GM18909 (cell line): ENCODE measurements at regions not wholly inside any gene's neighbourhood (a gene's known extent, or its start where the extent isn't known, plus 50 kb on each side); places are given as distances from the start of the nearest gene placed in this dataset.
A peak's percentile ranks its signal among the peaks of the same experiment; 100 is the strongest.
"Not testable (repeated sequence)": the region's sequence is repeated elsewhere in the genome, so short reads cannot be mapped to it uniquely, and the experiment has no call there.

Source experiments
- ATAC-seq: cut with Tn5 transposase; IDR thresholded peaks from one replicate; pipeline ENCODE4 v1.9.1; 2021; ENCODE audit warnings: mild to moderate bottlenecking; ENCODE audit not compliant: unreplicated experiment, poor library complexity

- no peak for ATAC-seq
Measured at GRCh38 chr6:112457886-112458285, 110.8 kb downstream of the RFPL4B start.

DNA sequence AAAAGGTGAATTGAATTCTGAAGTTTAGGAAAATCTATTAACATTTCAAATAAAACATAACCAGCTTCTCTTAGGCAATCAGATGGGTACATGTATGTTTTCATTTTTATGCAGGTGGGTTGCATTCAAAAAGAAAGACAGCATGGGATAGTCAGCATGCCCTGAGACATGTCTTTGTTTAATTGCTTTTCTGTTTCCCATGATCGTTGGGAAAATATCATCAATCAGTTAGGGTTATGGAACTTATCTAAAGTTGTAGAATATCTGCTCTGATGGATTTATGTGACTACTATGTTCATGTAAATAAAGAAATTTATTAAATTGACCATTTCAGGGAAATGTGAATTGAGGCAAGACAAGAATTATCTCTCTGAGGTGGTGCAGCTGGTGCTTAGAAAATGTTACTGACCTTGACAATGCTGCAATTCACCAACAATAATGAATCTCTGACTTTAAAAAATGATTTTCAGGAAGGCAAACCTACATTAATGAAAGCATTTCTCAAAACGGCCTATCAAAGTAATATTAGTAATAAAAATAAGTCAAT lies 112.7 kb downstream of the RFPL4B start:
- ATAC-seq, result no peak

DNA sequence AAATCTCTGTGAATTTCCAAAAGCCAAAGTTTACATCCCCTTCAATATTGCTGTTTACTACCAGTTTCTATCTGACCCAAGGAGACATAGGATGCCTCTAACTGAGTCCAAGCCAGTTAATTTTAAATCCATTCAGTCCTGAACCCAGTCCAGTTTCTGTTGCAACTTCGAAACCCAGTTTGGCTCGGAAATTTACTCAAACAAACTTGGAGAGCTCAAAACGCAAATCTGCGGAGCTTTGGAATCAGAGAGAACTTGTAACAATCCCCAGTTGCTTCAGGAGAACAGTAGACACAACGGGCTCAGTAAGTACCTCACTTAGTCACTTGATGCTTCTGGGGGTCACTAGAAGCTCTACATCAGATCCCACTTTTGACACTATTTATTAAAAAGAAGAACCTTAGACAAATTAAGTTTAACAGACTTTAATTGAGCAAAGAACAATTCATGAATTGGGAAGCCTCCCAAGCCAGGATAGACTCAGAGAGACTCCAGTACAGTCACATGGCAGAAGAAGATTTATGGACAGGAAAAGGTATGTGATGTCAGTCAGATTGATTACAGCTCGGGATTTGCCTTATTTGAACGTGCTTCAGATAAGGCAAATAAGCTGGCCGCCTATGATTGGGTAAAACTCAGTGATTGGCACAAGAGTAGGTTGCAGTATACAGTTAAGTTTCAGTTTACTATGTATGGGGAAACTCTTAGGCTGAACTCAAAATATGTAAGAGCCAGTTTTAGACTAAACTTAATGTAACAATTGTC lies 118.0 kb downstream of the RFPL4B start:
- ATAC-seq, result no peak

GRCh38 chr6:112466373-112467151 lies 119.4 kb downstream of the RFPL4B start:
- ATAC-seq, result peak; percentile 77

- ATAC-seq, result no peak
Measured at GRCh38 chr6:112468359-112468758, 121.2 kb downstream of the RFPL4B start.

DNA sequence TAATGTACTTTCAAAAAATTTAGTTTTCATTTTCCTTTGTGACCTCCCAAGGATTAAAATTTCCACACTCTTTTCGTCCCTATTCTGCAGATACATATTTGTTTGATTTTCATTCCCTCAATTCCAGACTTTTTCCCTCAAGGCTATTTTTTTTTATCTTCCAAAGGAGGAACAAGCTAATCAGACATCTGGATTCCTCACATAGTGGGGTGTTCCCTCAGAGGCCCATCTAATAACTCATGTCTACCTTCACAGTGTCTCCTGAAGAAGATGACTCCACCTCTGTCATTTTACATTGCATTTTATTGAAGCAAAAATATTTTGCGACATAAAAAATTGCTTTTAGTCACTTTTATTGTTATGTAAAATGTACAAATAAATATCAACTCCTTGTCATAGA lies 122.2 kb downstream of the RFPL4B start:
- ATAC-seq, result no peak

DNA sequence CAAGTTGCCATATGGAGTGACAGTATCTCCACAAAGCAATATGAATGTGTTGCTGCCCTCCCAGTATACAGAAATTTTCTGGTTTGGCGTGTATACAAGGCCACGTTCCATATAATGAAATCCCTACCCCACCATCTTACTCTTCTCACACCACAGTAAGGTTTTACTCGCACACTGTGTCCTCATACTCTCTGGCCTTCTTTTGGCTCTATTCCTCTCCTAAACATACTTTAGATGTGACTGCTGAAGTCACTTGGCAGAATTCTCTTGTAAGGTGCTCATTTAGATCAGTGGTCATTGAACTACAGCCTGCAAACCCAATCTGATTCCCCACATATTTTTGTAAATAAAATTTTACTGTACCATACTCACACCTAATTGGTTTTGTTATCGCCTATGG lies 123.2 kb downstream of the RFPL4B start:
- ATAC-seq, result no peak

- no peak for ATAC-seq
Measured at GRCh38 chr6:112470950-112471349, 123.8 kb downstream of the RFPL4B start.

DNA sequence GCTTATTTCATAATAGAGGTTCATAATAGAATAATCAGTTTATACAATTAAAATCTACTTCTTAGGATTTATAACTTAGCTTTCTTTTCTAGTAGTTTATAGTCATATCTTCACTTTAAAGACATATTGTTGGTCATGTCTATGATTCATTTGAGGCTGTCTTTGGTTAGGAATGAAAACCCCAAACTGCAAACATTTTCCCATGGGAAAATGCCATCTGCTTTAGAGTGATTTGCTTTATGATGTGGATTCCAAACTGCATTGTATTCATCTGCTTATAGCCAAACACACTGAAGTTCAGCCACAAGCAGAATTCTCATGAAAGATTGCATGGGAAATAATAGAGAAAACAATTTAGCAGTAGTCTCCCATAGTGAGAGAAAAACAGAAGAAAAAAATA lies 128.0 kb downstream of the RFPL4B start:
- ATAC-seq, result no peak

DNA sequence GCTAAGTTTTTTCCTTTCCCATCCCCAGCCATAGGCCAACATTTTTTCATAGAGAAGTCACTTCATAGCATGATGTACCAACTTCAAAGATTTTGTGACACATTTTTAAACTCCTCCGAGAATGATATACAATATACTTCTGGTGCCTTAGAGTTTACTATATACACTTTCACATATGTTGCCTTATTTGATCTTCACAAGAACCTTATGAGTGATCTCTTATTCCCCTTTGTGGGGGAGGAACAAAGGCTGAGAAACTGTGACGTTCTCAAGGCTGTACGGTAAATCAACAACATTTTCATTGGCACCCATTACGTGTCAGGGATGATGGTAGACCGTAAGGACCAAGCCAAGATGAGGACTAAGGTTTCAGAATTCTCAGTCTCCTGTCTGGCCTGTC lies 130.0 kb downstream of the RFPL4B start:
- no peak for ATAC-seq

DNA sequence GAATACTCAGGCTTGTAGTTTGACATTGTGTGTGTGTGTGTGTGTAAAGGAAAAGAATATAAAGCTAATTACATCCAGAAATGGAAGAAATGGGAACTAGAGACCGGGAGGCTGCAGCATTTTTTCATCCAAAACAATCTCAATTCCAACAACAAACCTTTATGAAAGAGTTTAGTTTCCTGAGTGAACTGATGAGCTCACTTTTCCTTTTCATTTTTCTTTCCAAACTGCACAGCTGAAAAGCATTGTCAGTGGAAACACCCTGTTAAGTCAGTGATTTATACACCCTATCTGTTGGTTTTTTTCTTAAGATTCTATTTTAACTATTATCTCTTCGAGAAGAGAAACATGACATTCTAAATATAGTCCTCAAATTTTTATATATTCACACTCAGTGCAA lies 130.9 kb downstream of the RFPL4B start:
- no peak for ATAC-seq

DNA sequence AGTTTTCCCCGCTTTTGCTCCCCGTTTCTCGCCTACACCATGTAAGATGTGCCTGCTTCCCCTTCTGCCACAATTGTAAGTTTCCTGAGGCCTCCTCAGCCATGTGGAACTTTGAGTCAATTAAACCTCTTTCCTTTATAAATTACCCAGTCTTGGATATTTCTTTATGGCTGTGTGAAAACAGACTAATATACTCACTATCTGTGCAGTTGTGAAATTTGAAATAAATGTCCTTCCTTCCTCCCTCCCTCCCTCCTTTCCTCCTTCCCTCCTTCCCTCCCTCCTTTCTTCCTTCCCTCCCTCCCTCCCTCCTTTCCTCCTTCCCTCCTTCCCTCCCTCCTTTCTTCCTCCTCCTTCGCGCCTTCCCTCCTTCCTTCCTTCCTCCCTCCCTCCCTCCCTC lies 132.8 kb downstream of the RFPL4B start:
- not testable (repeated sequence) for ATAC-seq

- ATAC-seq, result no peak
Measured at GRCh38 chr6:112480553-112480952, 133.4 kb downstream of the RFPL4B start.

DNA sequence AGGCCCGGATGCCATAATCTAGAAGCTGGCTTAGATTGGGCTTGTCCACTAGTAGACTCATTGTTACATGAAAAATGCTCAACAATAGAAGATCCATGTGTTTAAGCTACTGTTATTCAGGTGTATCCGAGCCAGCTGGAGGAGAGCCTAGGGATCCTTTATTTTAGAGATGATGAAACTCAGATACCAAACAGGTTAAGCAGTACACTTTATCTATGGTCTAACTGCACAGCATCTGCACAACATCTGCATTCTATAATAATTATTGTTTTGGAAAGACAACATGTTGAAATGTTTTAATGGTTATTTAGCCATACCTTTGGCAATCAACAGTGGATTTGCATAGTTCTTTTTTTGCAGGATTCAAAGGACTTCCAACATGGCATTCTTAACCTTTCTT lies 134.1 kb downstream of the RFPL4B start:
- no peak for ATAC-seq

- no peak for ATAC-seq
Measured at GRCh38 chr6:112482373-112482772, 135.2 kb downstream of the RFPL4B start.

DNA sequence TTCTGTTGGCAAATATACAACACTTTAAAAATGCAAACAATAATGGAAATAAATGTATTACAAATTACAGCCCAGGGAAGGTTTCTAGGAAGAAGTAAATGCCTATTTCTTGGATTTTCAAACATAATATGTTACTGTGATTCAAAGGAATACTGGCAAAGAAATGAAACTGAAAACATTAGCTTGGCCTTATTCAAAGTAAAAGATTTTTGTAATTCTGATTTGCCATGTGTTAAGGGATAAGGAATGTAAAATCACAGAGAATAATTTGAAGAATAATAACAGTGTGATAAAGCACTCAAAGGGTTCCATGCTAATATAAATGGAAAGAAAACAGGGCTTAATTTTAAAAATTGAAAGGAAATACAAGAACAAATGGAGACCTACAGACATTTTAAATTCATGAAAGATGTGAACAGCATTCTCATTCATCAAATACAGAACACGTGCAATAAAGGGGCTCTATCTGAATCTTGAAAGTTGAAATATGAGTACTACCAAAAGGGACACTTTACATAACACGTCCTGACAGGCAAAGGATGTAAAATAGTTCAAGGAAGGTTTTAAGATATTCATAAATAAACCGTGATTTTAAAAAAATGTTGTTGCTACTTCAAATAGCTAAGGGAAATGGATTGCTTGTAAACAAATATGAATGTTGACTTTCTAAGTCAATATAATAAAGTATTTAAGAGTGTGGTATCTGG lies 138.1 kb downstream of the RFPL4B start:
- ATAC-seq, result no peak

DNA sequence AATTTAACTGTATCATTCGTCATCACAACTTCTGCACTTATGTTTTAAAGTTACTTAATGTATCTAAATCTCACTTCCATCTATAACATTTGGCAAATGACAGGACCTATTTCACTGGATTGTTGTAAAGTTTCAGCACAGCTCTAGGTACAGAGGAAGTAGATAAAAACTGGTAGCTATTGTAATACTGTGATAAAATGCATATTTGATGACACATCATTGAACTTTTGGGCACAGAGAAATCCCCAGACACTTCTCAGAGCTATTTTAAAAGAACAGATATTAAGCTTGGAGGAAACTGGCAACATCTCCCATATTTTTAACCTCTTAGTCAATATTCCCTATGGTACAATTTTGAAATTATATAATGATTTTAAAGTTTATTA lies 138.7 kb downstream of the RFPL4B start:
- no peak for ATAC-seq

DNA sequence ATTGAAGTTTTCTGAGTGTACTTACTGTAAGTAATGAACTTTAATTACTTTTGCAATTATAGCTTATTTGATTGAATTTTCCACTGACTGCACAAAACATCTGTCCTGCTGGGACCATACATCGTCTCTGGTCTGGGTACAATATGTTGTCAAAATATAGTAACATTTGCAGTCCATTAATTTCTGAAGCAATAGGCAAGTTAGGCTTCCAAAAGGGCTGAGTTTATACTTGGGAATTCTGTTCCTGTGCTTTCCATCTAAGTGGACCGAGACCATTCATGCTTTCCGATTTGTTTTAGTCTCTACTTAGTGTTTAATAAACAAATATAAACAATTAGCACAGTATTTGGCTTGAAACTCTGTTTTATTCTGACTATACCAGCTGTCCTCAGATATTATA lies 139.3 kb downstream of the RFPL4B start:
- no peak for ATAC-seq

- no peak for ATAC-seq
Measured at GRCh38 chr6:112488238-112488637, 141.1 kb downstream of the RFPL4B start.

GRCh38 chr6:112501705-112502104 lies 154.6 kb downstream of the RFPL4B start:
- ATAC-seq, result no peak
